ENCODE measurements at regions not wholly inside any gene's neighbourhood (a gene's known extent, or its start where the extent isn't known, plus 50 kb on each side); places are given as distances from the start of the nearest gene placed in this dataset.

GRCh38 chr7:12909483-12909882, 222.1 kb downstream of the ARL4A start:
- no peak for DNase-seq (ENCODE audit: low read depth in 4 of 6, low spot score in 6 of 6)
- H3K9me3 ChIP-seq (ENCODE audit: control insufficient read depth, insufficient read depth, low read length), result no peaks in the 10 kb centered on the region
- no peak overlapping the region for H3K4me3 ChIP-seq (ENCODE audit: low read depth, low read length)
- H3K36me3 ChIP-seq (ENCODE audit: control insufficient read depth, insufficient read depth, low read length), result no peaks in the 10 kb centered on the region
- no peak overlapping the region for H3K27ac ChIP-seq (ENCODE audit: low read depth, low read length)
- H3K27me3 ChIP-seq (ENCODE audit: control insufficient read depth, insufficient read depth, low read length), result no peaks in the 10 kb centered on the region
- no CpG with 5 or more reads among the region's 1 CpG for WGBS (ENCODE audit: insufficient coverage)
- H3K4me1 ChIP-seq (ENCODE audit: control insufficient read depth, insufficient read depth, low read length), result no peaks in the 10 kb centered on the region

- Histone ChIP-seq H3K27me3 (ENCODE audit: control insufficient read depth, insufficient read depth, low read length) (no peaks in the 10 kb centered on the region), H3K9me3 (ENCODE audit: control insufficient read depth, insufficient read depth, low read length) (no peaks in the 10 kb centered on the region), H3K4me1 (ENCODE audit: control insufficient read depth, insufficient read depth, low read length) (no peaks in the 10 kb centered on the region), H3K27ac (ENCODE audit: low read depth, low read length) (no peak overlapping the region), H3K36me3 (ENCODE audit: control insufficient read depth, insufficient read depth, low read length) (no peaks in the 10 kb centered on the region), H3K4me3 (ENCODE audit: low read depth, low read length) (no peak overlapping the region)
- DNase-seq (ENCODE audit: low read depth in 4 of 6, low spot score in 6 of 6), result no peak
- 100% methylated on average over 1 of the region's 2 CpGs for WGBS (ENCODE audit: insufficient coverage)
These were observed 223.6 kb downstream of the ARL4A start for GRCh38 chr7:12911053-12911452.

GRCh38 chr7:12913002-12913401, 225.6 kb downstream of the ARL4A start:
- DNase-seq (ENCODE audit: low read depth in 4 of 6, low spot score in 6 of 6), result no peak
- WGBS (ENCODE audit: insufficient coverage), result no CpG with 5 or more reads among the region's 3 CpGs

GRCh38 chr7:12917801-12918200, 230.4 kb downstream of the ARL4A start:
- Histone ChIP-seq H3K27ac (ENCODE audit: low read depth, low read length) (no peak overlapping the region), H3K27me3 (ENCODE audit: control insufficient read depth, insufficient read depth, low read length) (no peaks in the 10 kb centered on the region), H3K9me3 (ENCODE audit: control insufficient read depth, insufficient read depth, low read length) (no peaks in the 10 kb centered on the region), H3K36me3 (ENCODE audit: control insufficient read depth, insufficient read depth, low read length) (no peaks in the 10 kb centered on the region), H3K4me3 (ENCODE audit: low read depth, low read length) (no peak overlapping the region), H3K4me1 (ENCODE audit: control insufficient read depth, insufficient read depth, low read length) (no peaks in the 10 kb centered on the region)
- no peak for DNase-seq (ENCODE audit: low read depth in 4 of 6, low spot score in 6 of 6)
- no CpG with 5 or more reads among the region's 2 CpGs for WGBS (ENCODE audit: insufficient coverage)

More at GRCh38 chr7:12913002-12913401, 225.6 kb downstream of the ARL4A start:
- H3K4me3 ChIP-seq (ENCODE audit: low read depth, low read length), result no peak overlapping the region
- no peaks in the 10 kb centered on the region for H3K27me3 ChIP-seq (ENCODE audit: control insufficient read depth, insufficient read depth, low read length)
- H3K4me1 ChIP-seq (ENCODE audit: control insufficient read depth, insufficient read depth, low read length), result no peaks in the 10 kb centered on the region
- H3K36me3 ChIP-seq (ENCODE audit: control insufficient read depth, insufficient read depth, low read length), result no peaks in the 10 kb centered on the region
- H3K27ac ChIP-seq (ENCODE audit: low read depth, low read length), result no peak overlapping the region
- no peaks in the 10 kb centered on the region for H3K9me3 ChIP-seq (ENCODE audit: control insufficient read depth, insufficient read depth, low read length)

- no peak for DNase-seq (ENCODE audit: low read depth in 4 of 6, low spot score in 6 of 6)
- H3K9me3 ChIP-seq (ENCODE audit: control insufficient read depth, insufficient read depth, low read length), result no peaks in the 10 kb centered on the region
- 66% methylated on average over 4 of the region's 5 CpGs for WGBS (ENCODE audit: insufficient coverage)
These were observed 234.4 kb downstream of the ARL4A start for GRCh38 chr7:12921751-12922345.

GRCh38 chr7:12923971-12924370, 236.5 kb downstream of the ARL4A start:
- Histone ChIP-seq H3K27me3 (ENCODE audit: control insufficient read depth, insufficient read depth, low read length) (no peaks in the 10 kb centered on the region), H3K4me1 (ENCODE audit: control insufficient read depth, insufficient read depth, low read length) (no peaks in the 10 kb centered on the region), H3K9me3 (ENCODE audit: control insufficient read depth, insufficient read depth, low read length) (no peaks in the 10 kb centered on the region), H3K36me3 (ENCODE audit: control insufficient read depth, insufficient read depth, low read length) (no peaks in the 10 kb centered on the region), H3K4me3 (ENCODE audit: low read depth, low read length) (no peak overlapping the region), H3K27ac (ENCODE audit: low read depth, low read length) (no peak overlapping the region)
- DNase-seq (ENCODE audit: low read depth in 4 of 6, low spot score in 6 of 6), result peak in 1 of 6 donors; percentile 70
- WGBS (ENCODE audit: insufficient coverage), result 82% methylated on average over 3 of the region's 4 CpGs

More at GRCh38 chr7:12921751-12922345, 234.4 kb downstream of the ARL4A start:
- Histone ChIP-seq H3K36me3 (ENCODE audit: control insufficient read depth, insufficient read depth, low read length) (no peaks in the 10 kb centered on the region), H3K4me1 (ENCODE audit: control insufficient read depth, insufficient read depth, low read length) (no peaks in the 10 kb centered on the region), H3K27ac (ENCODE audit: low read depth, low read length) (no peak overlapping the region), H3K27me3 (ENCODE audit: control insufficient read depth, insufficient read depth, low read length) (no peaks in the 10 kb centered on the region), H3K4me3 (ENCODE audit: low read depth, low read length) (no peak overlapping the region)

GRCh38 chr7:12926206-12926605, 238.8 kb downstream of the ARL4A start:
- peak in 2 of 6 donors; percentile 47 to 55 for DNase-seq (ENCODE audit: low read depth in 4 of 6, low spot score in 6 of 6)
- H3K9me3 ChIP-seq (ENCODE audit: control insufficient read depth, insufficient read depth, low read length), result no peaks in the 10 kb centered on the region
- no peaks in the 10 kb centered on the region for H3K36me3 ChIP-seq (ENCODE audit: control insufficient read depth, insufficient read depth, low read length)
- no peak overlapping the region for H3K4me3 ChIP-seq (ENCODE audit: low read depth, low read length)
- no peak overlapping the region for H3K27ac ChIP-seq (ENCODE audit: low read depth, low read length)
- no peaks in the 10 kb centered on the region for H3K27me3 ChIP-seq (ENCODE audit: control insufficient read depth, insufficient read depth, low read length)
- H3K4me1 ChIP-seq (ENCODE audit: control insufficient read depth, insufficient read depth, low read length), result no peaks in the 10 kb centered on the region

- Histone ChIP-seq H3K36me3 (ENCODE audit: control insufficient read depth, insufficient read depth, low read length) (no peaks in the 10 kb centered on the region), H3K27me3 (ENCODE audit: control insufficient read depth, insufficient read depth, low read length) (no peaks in the 10 kb centered on the region), H3K9me3 (ENCODE audit: control insufficient read depth, insufficient read depth, low read length) (no peaks in the 10 kb centered on the region), H3K27ac (ENCODE audit: low read depth, low read length) (no peak overlapping the region), H3K4me1 (ENCODE audit: control insufficient read depth, insufficient read depth, low read length) (no peaks in the 10 kb centered on the region), H3K4me3 (ENCODE audit: low read depth, low read length) (no peak overlapping the region)
- 100% methylated on average over 1 of the region's 4 CpGs for WGBS (ENCODE audit: insufficient coverage)
- no peak for DNase-seq (ENCODE audit: low read depth in 4 of 6, low spot score in 6 of 6)
These were observed 240.4 kb downstream of the ARL4A start for GRCh38 chr7:12927635-12928434.

- no peaks in the 10 kb centered on the region for H3K9me3 ChIP-seq (ENCODE audit: control insufficient read depth, insufficient read depth, low read length)
- no peaks in the 10 kb centered on the region for H3K36me3 ChIP-seq (ENCODE audit: control insufficient read depth, insufficient read depth, low read length)
- H3K27ac ChIP-seq (ENCODE audit: low read depth, low read length), result no peak overlapping the region
- no peaks in the 10 kb centered on the region for H3K27me3 ChIP-seq (ENCODE audit: control insufficient read depth, insufficient read depth, low read length)
- DNase-seq (ENCODE audit: low read depth in 4 of 6, low spot score in 6 of 6), result no peak
- H3K4me3 ChIP-seq (ENCODE audit: low read depth, low read length), result no peak overlapping the region
- no peaks in the 10 kb centered on the region for H3K4me1 ChIP-seq (ENCODE audit: control insufficient read depth, insufficient read depth, low read length)
- WGBS (ENCODE audit: insufficient coverage), result no CpG with 5 or more reads among the region's 1 CpG
These were observed 242.2 kb downstream of the ARL4A start for GRCh38 chr7:12929476-12930140.
